ENCODE measurements at regions not wholly inside any gene's neighbourhood (a gene's known extent, or its start where the extent isn't known, plus 50 kb on each side); places are given as distances from the start of the nearest gene placed in this dataset.

DNA sequence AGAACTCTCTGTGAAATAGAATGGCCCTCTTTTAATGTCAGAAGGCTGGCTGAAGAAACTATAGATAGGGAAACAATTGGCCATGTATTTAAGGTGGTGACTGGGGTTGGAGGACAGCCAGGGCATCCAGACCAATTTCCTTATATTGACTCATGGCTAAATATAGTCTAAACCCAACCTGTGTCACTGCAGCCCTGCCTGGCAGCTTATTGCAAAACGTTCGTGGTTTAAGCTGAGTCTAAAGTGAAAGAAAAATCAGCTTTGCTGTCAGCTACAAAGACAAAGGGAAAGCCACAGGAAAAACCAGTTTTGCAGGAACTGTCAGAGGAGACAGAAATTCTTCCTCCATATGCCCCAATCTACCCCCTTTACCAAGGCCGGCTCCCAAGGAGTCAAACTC, 902.8 kb upstream of the NDST4 start:
- TF ChIP-seq REST (IDR thresholded peaks at IDR 0.05; ENCODE audit: insufficient read depth in 1 of 2, low read depth in 2 of 2, low read length in 2 of 2) (no peak), POLR2AphosphoS5 (IDR thresholded peaks at IDR 0.05; ENCODE audit: low read depth, low read length) (no peak)

All from PFSK-1 (cell line).